SU-DHL-6 (cell line): ENCODE measurements at regions not wholly inside any gene's neighbourhood (a gene's known extent, or its start where the extent isn't known, plus 50 kb on each side); places are given as distances from the start of the nearest gene placed in this dataset.

Experiments used
- CTCF ChIP-seq: fragments of 200-600 bp; sonication (generic); IDR thresholded peaks from one replicate; pipeline ENCODE4 v1.5.1; 2017; ENCODE audit warnings: antibody characterized with exemption, mild to moderate bottlenecking, low read length, moderate library complexity; ENCODE audit not compliant: insufficient read depth, poor library complexity, severe bottlenecking
- EZH2phosphoT487 ChIP-seq: fragments of 200-600 bp; sonication (generic), shearing (Covaris generic); conservative IDR thresholded peaks from 2 replicates; pipeline ENCODE4 v1.6.1; 2018; ENCODE audit warnings: mild to moderate bottlenecking, antibody characterized with exemption, low read length, moderate library complexity, mixed read lengths

- TF ChIP-seq CTCF (no peak), EZH2phosphoT487 (no peak)
These were observed 456.0 kb upstream of the SPANXN1 start for GRCh38 chrX:144791298-144791697.
